ENCODE measurements at regions not wholly inside any gene's neighbourhood (a gene's known extent, or its start where the extent isn't known, plus 50 kb on each side); places are given as distances from the start of the nearest gene placed in this dataset.

DNA sequence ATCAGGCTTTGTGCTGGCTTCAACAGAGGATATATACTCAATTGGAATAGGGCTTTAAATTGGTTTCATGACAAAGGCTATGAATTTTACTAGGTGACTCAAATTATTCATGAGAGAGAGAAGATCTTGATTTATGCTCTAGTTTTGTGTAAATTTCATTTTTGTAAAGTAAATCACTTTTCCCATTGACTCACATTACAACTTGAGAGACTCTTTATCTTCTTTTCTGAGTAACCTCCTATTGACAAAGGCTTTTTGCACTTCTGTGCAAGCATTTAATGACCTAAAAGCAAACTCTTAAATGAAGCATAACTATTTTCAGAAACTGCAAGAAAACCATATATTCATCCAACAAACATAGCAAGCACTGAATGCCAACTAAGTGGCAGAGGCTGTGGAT is 98.5 kb upstream of the RHOBTB1 start:
- TF ChIP-seq POLR2A (IDR thresholded peaks at IDR 0.05; ENCODE audit: insufficient read depth in 1 of 2, low read depth in 2 of 2, low read length in 2 of 2) (no peak), SCMH1 (CRISPR knock-in tag; IDR thresholded peaks at IDR 0.05; ENCODE audit: borderline replicate concordance) (no peak), JUNB (CRISPR knock-in tag; IDR thresholded peaks at IDR 0.05; ENCODE audit: borderline replicate concordance) (no peak), EZH2 (conservative IDR thresholded peaks at IDR 0.05; ENCODE audit: low read depth, low read length) (no peak), POLR2G (IDR thresholded peaks at IDR 0.05; ENCODE audit: low read depth, low read length) (no peak), U2AF1 (optimal IDR thresholded peaks at IDR 0.05; ENCODE audit: low read depth, low read length) (no peak), ADNP (CRISPR knock-in tag; IDR thresholded peaks at IDR 0.05) (no peak), MATR3 (CRISPR knock-in tag; IDR thresholded peaks at IDR 0.05) (no peak)
- TF ChIP-seq, protein P1, sequence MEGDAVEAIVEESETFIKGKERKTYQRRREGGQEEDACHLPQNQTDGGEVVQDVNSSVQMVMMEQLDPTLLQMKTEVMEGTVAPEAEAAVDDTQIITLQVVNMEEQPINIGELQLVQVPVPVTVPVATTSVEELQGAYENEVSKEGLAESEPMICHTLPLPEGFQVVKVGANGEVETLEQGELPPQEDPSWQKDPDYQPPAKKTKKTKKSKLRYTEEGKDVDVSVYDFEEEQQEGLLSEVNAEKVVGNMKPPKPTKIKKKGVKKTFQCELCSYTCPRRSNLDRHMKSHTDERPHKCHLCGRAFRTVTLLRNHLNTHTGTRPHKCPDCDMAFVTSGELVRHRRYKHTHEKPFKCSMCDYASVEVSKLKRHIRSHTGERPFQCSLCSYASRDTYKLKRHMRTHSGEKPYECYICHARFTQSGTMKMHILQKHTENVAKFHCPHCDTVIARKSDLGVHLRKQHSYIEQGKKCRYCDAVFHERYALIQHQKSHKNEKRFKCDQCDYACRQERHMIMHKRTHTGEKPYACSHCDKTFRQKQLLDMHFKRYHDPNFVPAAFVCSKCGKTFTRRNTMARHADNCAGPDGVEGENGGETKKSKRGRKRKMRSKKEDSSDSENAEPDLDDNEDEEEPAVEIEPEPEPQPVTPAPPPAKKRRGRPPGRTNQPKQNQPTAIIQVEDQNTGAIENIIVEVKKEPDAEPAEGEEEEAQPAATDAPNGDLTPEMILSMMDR (CRISPR knock-in tag; IDR thresholded peaks at IDR 0.05), result no peak
- TF ChIP-seq, protein P2, sequence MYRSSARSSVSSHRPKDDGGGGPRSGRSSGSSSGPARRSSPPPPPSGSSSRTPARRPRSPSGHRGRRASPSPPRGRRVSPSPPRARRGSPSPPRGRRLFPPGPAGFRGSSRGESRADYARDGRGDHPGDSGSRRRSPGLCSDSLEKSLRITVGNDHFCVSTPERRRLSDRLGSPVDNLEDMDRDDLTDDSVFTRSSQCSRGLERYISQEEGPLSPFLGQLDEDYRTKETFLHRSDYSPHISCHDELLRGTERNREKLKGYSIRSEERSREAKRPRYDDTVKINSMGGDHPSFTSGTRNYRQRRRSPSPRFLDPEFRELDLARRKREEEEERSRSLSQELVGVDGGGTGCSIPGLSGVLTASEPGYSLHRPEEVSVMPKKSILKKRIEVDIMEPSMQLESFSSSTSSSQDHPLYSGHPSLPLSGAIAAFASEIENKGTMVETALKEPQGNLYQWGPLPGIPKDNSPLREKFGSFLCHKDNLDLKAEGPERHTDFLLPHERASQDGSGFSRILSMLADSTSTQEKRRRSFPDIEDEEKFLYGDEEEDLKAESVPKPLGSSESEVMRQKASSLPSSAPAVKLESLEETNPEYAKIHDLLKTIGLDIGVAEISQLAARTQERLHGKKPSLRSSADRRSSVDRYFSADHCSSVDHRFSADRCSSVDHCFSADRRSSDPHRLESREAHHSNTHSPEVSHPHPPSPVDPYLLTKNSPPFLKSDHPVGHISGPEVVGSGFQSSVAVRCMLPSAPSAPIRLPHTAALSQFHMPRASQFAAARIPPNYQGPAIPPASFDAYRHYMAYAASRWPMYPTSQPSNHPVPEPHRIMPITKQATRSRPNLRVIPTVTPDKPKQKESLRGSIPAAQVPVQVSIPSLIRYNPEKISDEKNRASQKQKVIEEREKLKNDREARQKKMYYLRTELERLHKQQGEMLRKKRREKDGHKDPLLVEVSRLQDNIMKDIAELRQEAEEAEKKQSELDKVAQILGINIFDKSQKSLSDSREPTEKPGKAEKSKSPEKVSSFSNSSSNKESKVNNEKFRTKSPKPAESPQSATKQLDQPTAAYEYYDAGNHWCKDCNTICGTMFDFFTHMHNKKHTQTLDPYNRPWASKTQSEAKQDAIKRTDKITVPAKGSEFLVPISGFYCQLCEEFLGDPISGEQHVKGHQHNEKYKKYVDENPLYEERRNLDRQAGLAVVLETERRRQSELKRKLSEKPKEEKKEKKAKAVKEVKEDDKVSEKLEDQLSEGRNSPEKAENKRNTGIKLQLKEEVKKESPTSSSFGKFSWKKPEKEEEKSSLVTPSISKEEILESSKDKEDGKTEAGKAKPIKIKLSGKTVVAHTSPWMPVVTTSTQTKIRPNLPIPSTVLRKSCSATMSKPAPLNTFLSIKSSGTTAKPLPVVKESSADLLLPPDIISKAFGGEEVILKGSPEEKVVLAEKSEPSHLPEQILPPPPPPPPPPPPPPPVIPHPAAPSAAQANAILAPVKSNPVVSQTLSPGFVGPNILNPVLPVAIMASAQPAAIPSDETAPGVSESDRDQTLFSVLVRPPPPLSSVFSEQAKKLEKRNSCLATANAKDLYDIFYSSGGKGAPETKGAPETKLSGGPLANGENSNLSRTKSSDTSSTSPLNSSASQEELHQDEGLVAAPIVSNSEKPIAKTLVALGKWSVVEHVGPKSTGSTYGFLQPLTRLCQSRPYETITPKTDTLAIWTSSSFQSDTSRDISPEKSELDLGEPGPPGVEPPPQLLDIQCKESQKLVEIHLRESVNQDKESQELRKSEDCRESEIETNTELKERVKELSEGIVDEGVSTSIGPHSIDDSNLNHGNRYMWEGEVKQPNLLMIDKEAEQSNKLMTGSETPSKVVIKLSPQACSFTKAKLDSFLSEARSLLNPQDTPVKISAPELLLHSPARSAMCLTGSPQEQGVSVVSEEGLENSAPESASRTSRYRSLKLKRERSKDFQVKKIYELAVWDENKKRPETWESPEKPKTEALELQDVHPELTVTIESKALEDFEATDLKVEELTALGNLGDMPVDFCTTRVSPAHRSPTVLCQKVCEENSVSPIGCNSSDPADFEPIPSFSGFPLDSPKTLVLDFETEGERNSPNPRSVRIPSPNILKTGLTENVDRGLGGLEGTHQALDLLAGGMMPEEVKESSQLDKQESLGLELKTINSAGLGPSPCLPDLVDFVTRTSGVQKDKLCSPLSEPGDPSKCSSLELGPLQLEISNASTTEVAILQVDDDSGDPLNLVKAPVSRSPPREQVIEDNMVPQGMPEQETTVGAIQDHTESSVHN (CRISPR knock-in tag; IDR thresholded peaks at IDR 0.05), result no peak
